K562 (cell line): ENCODE measurements at regions not wholly inside any gene's neighbourhood (a gene's known extent, or its start where the extent isn't known, plus 50 kb on each side); places are given as distances from the start of the nearest gene placed in this dataset.

Source experiments
- CEBPB ChIP-seq: fragments of 450-650 bp; IDR thresholded peaks from 2 replicates; pipeline ENCODE4 v1.6.1; 2016; ENCODE audit warnings: missing genetic modification characterization, missing compliant biosample characterization
- CEBPZ ChIP-seq: fragments of 150-350 bp; IDR thresholded peaks from 2 replicates; pipeline ENCODE4 v1.6.1; 2014; ENCODE audit warnings: low read depth, mild to moderate bottlenecking, low read length, borderline replicate concordance
- E2F3 ChIP-seq: fragments of 250-450 bp; sonication (Bioruptor Pico); IDR thresholded peaks from 2 replicates; pipeline ENCODE4 v1.4.0; 2020; ENCODE audit warnings: mild to moderate bottlenecking
- EP300 ChIP-seq: IDR thresholded peaks from 2 replicates; pipeline ENCODE4 v1.6.1; 2012; ENCODE audit warnings: low read length, improper control_type of control experiment
- ETV5 ChIP-seq: sonication (generic); formaldehyde crosslinking; IDR thresholded peaks from 2 replicates; pipeline ENCODE4 v1.4.0; 2020; ENCODE audit warnings: low read depth, mild to moderate bottlenecking, missing genetic modification reagents
- FOXA3 ChIP-seq, 2 experiments: fragments of 450-650 bp in 1 of 2; sonication (generic) in 1 of 2; formaldehyde crosslinking; IDR thresholded peaks in 1 of 2; conservative IDR thresholded peaks in 1 of 2; 2 replicates each; pipeline versions ENCODE4 v1.4.0 to v1.8.0; 2020 to 2022; ENCODE audit warnings: mild to moderate bottlenecking in 2 of 2, missing genetic modification reagents in 1 of 2
- GABPB2 ChIP-seq: fragments of 250-450 bp; sonication (Bioruptor Pico); conservative IDR thresholded peaks from 2 replicates; pipeline ENCODE4 v1.5.1; 2021; ENCODE audit warnings: mild to moderate bottlenecking
- HCFC1 ChIP-seq: IDR thresholded peaks from 2 replicates; pipeline ENCODE4 v1.6.1; 2012; ENCODE audit warnings: low read depth, low read length, improper control_type of control experiment
- HMGXB4 ChIP-seq: sonication (generic); formaldehyde crosslinking; IDR thresholded peaks from 2 replicates; pipeline ENCODE4 v1.8.1; 2023; ENCODE audit warnings: mild to moderate bottlenecking, missing genetic modification reagents
- MCM5 ChIP-seq: fragments of 450-650 bp; IDR thresholded peaks from 2 replicates; pipeline ENCODE4 v1.6.1; 2016; ENCODE audit warnings: low read depth
- NFE2L1 ChIP-seq: fragments of 450-650 bp; IDR thresholded peaks from 2 replicates; pipeline ENCODE4 v1.6.1; 2016; ENCODE audit warnings: missing genetic modification characterization, low read depth, mild to moderate bottlenecking, missing compliant biosample characterization, moderate library complexity, borderline replicate concordance
- RNF219 ChIP-seq: fragments of 250-450 bp; sonication (Bioruptor Pico); IDR thresholded peaks from 2 replicates; pipeline ENCODE4 v1.5.0; 2022; ENCODE audit warnings: mild to moderate bottlenecking
- SP1 ChIP-seq: sonication (generic); formaldehyde crosslinking; IDR thresholded peaks from 2 replicates; pipeline ENCODE4 v1.8.1; 2022; ENCODE audit warnings: mild to moderate bottlenecking, missing genetic modification reagents
- TAF9B ChIP-seq: fragments of 450-650 bp; IDR thresholded peaks from 2 replicates; pipeline ENCODE4 v1.6.1; 2018; ENCODE audit warnings: mild to moderate bottlenecking; ENCODE audit not compliant: partially characterized antibody
- TRIM28 ChIP-seq: fragments of 450-650 bp; IDR thresholded peaks from 2 replicates; pipeline ENCODE4 v1.6.1; 2017
- ZNF23 ChIP-seq: fragments of 250-450 bp; sonication (Bioruptor Pico); IDR thresholded peaks from 2 replicates; pipeline ENCODE4 v1.4.0; 2020; ENCODE audit warnings: mild to moderate bottlenecking
- ZNF253 ChIP-seq: fragments of 250-450 bp; sonication (Bioruptor Pico); conservative IDR thresholded peaks from 2 replicates; pipeline ENCODE4 v1.6.1; 2021; ENCODE audit warnings: mild to moderate bottlenecking
- ZNF561 ChIP-seq: fragments of 450-650 bp; formaldehyde crosslinking; conservative IDR thresholded peaks from 2 replicates; pipeline ENCODE4 v1.4.0; 2020; ENCODE audit warnings: mild to moderate bottlenecking, moderate library complexity
- TF ChIP-seq, protein P1 (sequence below), 2 experiments: fragments of 450-650 bp in 1 of 2; sonication (generic) in 1 of 2; formaldehyde crosslinking; conservative IDR thresholded peaks; 2 replicates each; pipeline versions ENCODE4 v1.4.0 to v1.8.1; 2020 to 2022; ENCODE audit warnings: mild to moderate bottlenecking in 1 of 2, missing genetic modification reagents in 1 of 2
- TF ChIP-seq, protein P2 (sequence below): fragments of 250-450 bp; sonication (Bioruptor Pico); IDR thresholded peaks from 2 replicates; pipeline ENCODE4 v1.5.0; 2020; ENCODE audit warnings: mild to moderate bottlenecking

DNA sequence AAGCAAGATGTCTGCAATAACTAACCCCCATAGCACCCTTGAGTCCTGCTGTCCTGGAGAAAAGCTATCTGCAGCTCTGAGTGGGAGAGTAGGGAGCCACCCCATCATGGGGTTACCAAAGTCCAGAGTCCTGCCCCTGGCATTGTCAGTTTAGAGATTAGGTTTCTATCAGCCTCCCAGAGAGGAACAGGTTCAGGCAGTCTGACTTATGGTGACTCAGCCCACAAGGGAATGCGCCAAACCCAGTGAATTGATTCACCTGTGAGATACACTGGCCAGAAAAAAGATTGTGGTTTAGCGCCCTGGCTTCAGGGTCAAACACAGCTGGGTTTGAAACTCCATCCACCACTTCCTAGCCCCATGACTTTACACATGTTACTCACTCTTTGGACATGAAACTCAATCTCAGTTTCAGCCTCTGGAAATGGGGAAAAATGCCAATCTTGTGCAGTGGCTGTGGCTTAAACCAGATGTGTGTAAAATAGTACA, 263.6 kb upstream of the HES1 start (continued):
- TF ChIP-seq EP300, result peak; percentile 76
- no peak for TF ChIP-seq ETV5 (CRISPR knock-in tag)
- no peak for TF ChIP-seq CEBPZ
- peak; percentile 50 for TF ChIP-seq TAF9B
- TF ChIP-seq FOXA3 (CRISPR knock-in tag; conservative IDR thresholded peaks at IDR 0.05 in 1 of 2, IDR thresholded peaks at IDR 0.05 in 1 of 2), result no peak
- no peak for TF ChIP-seq HMGXB4 (CRISPR knock-in tag)
- no peak for TF ChIP-seq E2F3
- no peak for TF ChIP-seq TRIM28
- TF ChIP-seq RNF219, result no peak
- TF ChIP-seq ZNF23 (CRISPR knock-in tag), result no peak
- TF ChIP-seq HCFC1, result no peak
- no peak for TF ChIP-seq NFE2L1
- TF ChIP-seq GABPB2 (CRISPR knock-in tag), result no peak
- TF ChIP-seq, protein P1, sequence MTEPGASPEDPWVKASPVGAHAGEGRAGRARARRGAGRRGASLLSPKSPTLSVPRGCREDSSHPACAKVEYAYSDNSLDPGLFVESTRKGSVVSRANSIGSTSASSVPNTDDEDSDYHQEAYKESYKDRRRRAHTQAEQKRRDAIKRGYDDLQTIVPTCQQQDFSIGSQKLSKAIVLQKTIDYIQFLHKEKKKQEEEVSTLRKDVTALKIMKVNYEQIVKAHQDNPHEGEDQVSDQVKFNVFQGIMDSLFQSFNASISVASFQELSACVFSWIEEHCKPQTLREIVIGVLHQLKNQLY (CRISPR knock-in tag; conservative IDR thresholded peaks at IDR 0.05), result no peak
- TF ChIP-seq, protein P2, sequence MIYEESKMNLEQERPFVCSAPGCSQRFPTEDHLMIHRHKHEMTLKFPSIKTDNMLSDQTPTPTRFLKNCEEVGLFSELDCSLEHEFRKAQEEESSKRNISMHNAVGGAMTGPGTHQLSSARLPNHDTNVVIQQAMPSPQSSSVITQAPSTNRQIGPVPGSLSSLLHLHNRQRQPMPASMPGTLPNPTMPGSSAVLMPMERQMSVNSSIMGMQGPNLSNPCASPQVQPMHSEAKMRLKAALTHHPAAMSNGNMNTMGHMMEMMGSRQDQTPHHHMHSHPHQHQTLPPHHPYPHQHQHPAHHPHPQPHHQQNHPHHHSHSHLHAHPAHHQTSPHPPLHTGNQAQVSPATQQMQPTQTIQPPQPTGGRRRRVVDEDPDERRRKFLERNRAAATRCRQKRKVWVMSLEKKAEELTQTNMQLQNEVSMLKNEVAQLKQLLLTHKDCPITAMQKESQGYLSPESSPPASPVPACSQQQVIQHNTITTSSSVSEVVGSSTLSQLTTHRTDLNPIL (CRISPR knock-in tag), result no peak
- no peak for TF ChIP-seq MCM5
- TF ChIP-seq SP1, result no peak
- TF ChIP-seq CEBPB (tag), result no peak
- TF ChIP-seq ZNF561, result no peak
- TF ChIP-seq ZNF253, result no peak
